ENCODE measurements at regions not wholly inside any gene's neighbourhood (a gene's known extent, or its start where the extent isn't known, plus 50 kb on each side); places are given as distances from the start of the nearest gene placed in this dataset.
A peak's percentile ranks its signal among the peaks of the same experiment; 100 is the strongest.

- intact Hi-C loops (cut with micrococcal nuclease) = no loop called here
- H3K27ac Mint-ChIP-seq = no peak overlapping the region
- peaks cover 16% of the 10 kb centered on the region for H3K4me1 Mint-ChIP-seq (ENCODE audit: low read depth)
- peaks cover 37% of the 10 kb centered on the region for H3K27me3 Mint-ChIP-seq
- H3K4me3 Mint-ChIP-seq = no peak overlapping the region
- no peaks in the 10 kb centered on the region for H3K9me3 Mint-ChIP-seq
- H3K36me3 Mint-ChIP-seq (ENCODE audit: low read depth) = no peaks in the 10 kb centered on the region
These were observed 156.5 kb downstream of the ERCC6L2 start for GRCh38 chr9:96031916-96032534.

- Mint-ChIP-seq H3K27ac (no peak overlapping the region), H3K4me3 (no peak overlapping the region), H3K9me3 (no peaks in the 10 kb centered on the region), H3K4me1 (ENCODE audit: low read depth) (peaks cover 22% of the 10 kb centered on the region), H3K27me3 (peaks cover 43% of the 10 kb centered on the region), H3K36me3 (ENCODE audit: low read depth) (peaks cover 4% of the 10 kb centered on the region)
- intact Hi-C loops (cut with micrococcal nuclease) = no loop called here
These were observed 155.9 kb downstream of the ERCC6L2 start for GRCh38 chr9:96031366-96031824.

GRCh38 chr9:96029722-96030530 is 154.4 kb downstream of the ERCC6L2 start:
- intact Hi-C loops (cut with micrococcal nuclease) = loop anchor here (10.0 kb wide), 1 partner anchor 185 kb away; no protein-coding TSS in a partner anchor
- peaks cover 24% of the 10 kb centered on the region for H3K4me1 Mint-ChIP-seq (ENCODE audit: low read depth)
- H3K27me3 Mint-ChIP-seq = peaks cover 54% of the 10 kb centered on the region

GRCh38 chr9:96027251-96028131 is 152.0 kb downstream of the ERCC6L2 start:
- intact Hi-C loops (cut with micrococcal nuclease) = loop anchor here (10.0 kb wide), 1 partner anchor 187 kb away; no protein-coding TSS in a partner anchor
- peaks cover 37% of the 10 kb centered on the region for H3K4me1 Mint-ChIP-seq (ENCODE audit: low read depth)
- peaks cover 78% of the 10 kb centered on the region for H3K27me3 Mint-ChIP-seq
- H3K4me3 Mint-ChIP-seq = peak overlapping the region; percentile 70
- H3K36me3 Mint-ChIP-seq (ENCODE audit: low read depth) = peaks cover 5% of the 10 kb centered on the region
- peak overlapping the region; percentile 48 for H3K27ac Mint-ChIP-seq
- H3K9me3 Mint-ChIP-seq = no peaks in the 10 kb centered on the region

More at GRCh38 chr9:96029722-96030530, 154.4 kb downstream of the ERCC6L2 start:
- H3K4me3 Mint-ChIP-seq = no peak overlapping the region
- H3K36me3 Mint-ChIP-seq (ENCODE audit: low read depth) = peaks cover 5% of the 10 kb centered on the region
- no peaks in the 10 kb centered on the region for H3K9me3 Mint-ChIP-seq
- no peak overlapping the region for H3K27ac Mint-ChIP-seq

- peaks cover 44% of the 10 kb centered on the region for H3K4me1 Mint-ChIP-seq (ENCODE audit: low read depth)
- H3K27me3 Mint-ChIP-seq = peaks cover 83% of the 10 kb centered on the region
- H3K27ac Mint-ChIP-seq = peak overlapping the region; percentile 5
- H3K9me3 Mint-ChIP-seq = no peaks in the 10 kb centered on the region
- H3K36me3 Mint-ChIP-seq (ENCODE audit: low read depth) = peaks cover 5% of the 10 kb centered on the region
- intact Hi-C loops (cut with micrococcal nuclease) = loop anchor here (10.0 kb wide), 1 partner anchor 188 kb away; no protein-coding TSS in a partner anchor
- peak overlapping the region; percentile 19 for H3K4me3 Mint-ChIP-seq
These were observed 151.2 kb downstream of the ERCC6L2 start for GRCh38 chr9:96026655-96027213.

GRCh38 chr9:96025995-96026602 is 150.6 kb downstream of the ERCC6L2 start:
- peaks cover 5% of the 10 kb centered on the region for H3K36me3 Mint-ChIP-seq (ENCODE audit: low read depth)
- peaks cover 44% of the 10 kb centered on the region for H3K4me1 Mint-ChIP-seq (ENCODE audit: low read depth)
- H3K4me3 Mint-ChIP-seq = no peak overlapping the region
- intact Hi-C loops (cut with micrococcal nuclease) = loop anchor here (10.0 kb wide), 1 partner anchor 189 kb away; no protein-coding TSS in a partner anchor
- H3K9me3 Mint-ChIP-seq = no peaks in the 10 kb centered on the region
- H3K27ac Mint-ChIP-seq = no peak overlapping the region
- H3K27me3 Mint-ChIP-seq = peaks cover 86% of the 10 kb centered on the region

- no peak overlapping the region for H3K27ac Mint-ChIP-seq
- H3K4me1 Mint-ChIP-seq (ENCODE audit: low read depth) = peaks cover 47% of the 10 kb centered on the region
- peaks cover 88% of the 10 kb centered on the region for H3K27me3 Mint-ChIP-seq
- H3K9me3 Mint-ChIP-seq = no peaks in the 10 kb centered on the region
- peaks cover 5% of the 10 kb centered on the region for H3K36me3 Mint-ChIP-seq (ENCODE audit: low read depth)
- H3K4me3 Mint-ChIP-seq = no peak overlapping the region
- intact Hi-C loops (cut with micrococcal nuclease) = loop anchor here (5.0 to 10.0 kb wide), 2 partner anchors 39 to 191 kb away; no protein-coding TSS in a partner anchor
These were observed 148.0 kb downstream of the ERCC6L2 start for GRCh38 chr9:96023486-96023885.

- peaks cover 82% of the 10 kb centered on the region for H3K27me3 Mint-ChIP-seq
- intact Hi-C loops (cut with micrococcal nuclease) = loop anchor here (5.0 to 10.0 kb wide), 2 partner anchors 40 to 192 kb away; no protein-coding TSS in a partner anchor
- H3K36me3 Mint-ChIP-seq (ENCODE audit: low read depth) = peaks cover 12% of the 10 kb centered on the region
- no peaks in the 10 kb centered on the region for H3K9me3 Mint-ChIP-seq
- peak overlapping the region; percentile 35 for H3K4me3 Mint-ChIP-seq
- peak overlapping the region; percentile 49 for H3K27ac Mint-ChIP-seq
- peaks cover 41% of the 10 kb centered on the region for H3K4me1 Mint-ChIP-seq (ENCODE audit: low read depth)
These were observed 147.1 kb downstream of the ERCC6L2 start for GRCh38 chr9:96022445-96023051.

- Mint-ChIP-seq H3K36me3 (ENCODE audit: low read depth) (peaks cover 18% of the 10 kb centered on the region), H3K27ac (peak overlapping the region; percentile 49), H3K4me1 (ENCODE audit: low read depth) (peaks cover 33% of the 10 kb centered on the region), H3K9me3 (no peaks in the 10 kb centered on the region), H3K4me3 (peak overlapping the region; percentile 58), H3K27me3 (peaks cover 76% of the 10 kb centered on the region)
- intact Hi-C loops (cut with micrococcal nuclease) = loop anchor here (5.0 to 10.0 kb wide), 2 partner anchors 41 to 193 kb away; no protein-coding TSS in a partner anchor
These were observed 146.3 kb downstream of the ERCC6L2 start for GRCh38 chr9:96021551-96022444.

- Mint-ChIP-seq H3K4me3 (peak overlapping the region; percentile 73), H3K36me3 (ENCODE audit: low read depth) (peaks cover 16% of the 10 kb centered on the region), H3K27me3 (peaks cover 67% of the 10 kb centered on the region), H3K9me3 (no peaks in the 10 kb centered on the region), H3K27ac (peak overlapping the region; percentile 41), H3K4me1 (ENCODE audit: low read depth) (peaks cover 27% of the 10 kb centered on the region)
- intact Hi-C loops (cut with micrococcal nuclease) = loop anchor here (5.0 to 10.0 kb wide), 2 partner anchors 41 to 194 kb away; no protein-coding TSS in a partner anchor
These were observed 145.5 kb downstream of the ERCC6L2 start for GRCh38 chr9:96020792-96021550.

GRCh38 chr9:96020300-96020791 is 144.9 kb downstream of the ERCC6L2 start:
- intact Hi-C loops (cut with micrococcal nuclease) = loop anchor here (5.0 to 10.0 kb wide), 2 partner anchors 42 to 194 kb away; no protein-coding TSS in a partner anchor
- H3K4me3 Mint-ChIP-seq = peak overlapping the region; percentile 73

More at GRCh38 chr9:96020300-96020791, 144.9 kb downstream of the ERCC6L2 start:
- H3K27me3 Mint-ChIP-seq = peaks cover 61% of the 10 kb centered on the region
- peaks cover 22% of the 10 kb centered on the region for H3K36me3 Mint-ChIP-seq (ENCODE audit: low read depth)
- peaks cover 27% of the 10 kb centered on the region for H3K4me1 Mint-ChIP-seq (ENCODE audit: low read depth)
- peak overlapping the region; percentile 41 for H3K27ac Mint-ChIP-seq
- no peaks in the 10 kb centered on the region for H3K9me3 Mint-ChIP-seq

Measured in dendritic cell treated with granulocyte-macrophage colony-stimulating factor and Interleukin-4, amounts not matched to agents 40 ng/mL and 50 ng/mL, for 4 days (primary cell).